CD4-positive, alpha-beta T cell treated with Interleukin-12 subunit alpha and Interleukin-12 subunit beta, for 1 hour (primary cell): ENCODE measurements at regions not wholly inside any gene's neighbourhood (a gene's known extent, or its start where the extent isn't known, plus 50 kb on each side); places are given as distances from the start of the nearest gene placed in this dataset.
"Not testable (repeated sequence)": the region's sequence is repeated elsewhere in the genome, so short reads cannot be mapped to it uniquely, and the experiment has no call there.

Experiments used
- DNase-seq: peaks from one replicate; pipeline ENCODE4 v3.0.0-alpha.2; 2020

DNA sequence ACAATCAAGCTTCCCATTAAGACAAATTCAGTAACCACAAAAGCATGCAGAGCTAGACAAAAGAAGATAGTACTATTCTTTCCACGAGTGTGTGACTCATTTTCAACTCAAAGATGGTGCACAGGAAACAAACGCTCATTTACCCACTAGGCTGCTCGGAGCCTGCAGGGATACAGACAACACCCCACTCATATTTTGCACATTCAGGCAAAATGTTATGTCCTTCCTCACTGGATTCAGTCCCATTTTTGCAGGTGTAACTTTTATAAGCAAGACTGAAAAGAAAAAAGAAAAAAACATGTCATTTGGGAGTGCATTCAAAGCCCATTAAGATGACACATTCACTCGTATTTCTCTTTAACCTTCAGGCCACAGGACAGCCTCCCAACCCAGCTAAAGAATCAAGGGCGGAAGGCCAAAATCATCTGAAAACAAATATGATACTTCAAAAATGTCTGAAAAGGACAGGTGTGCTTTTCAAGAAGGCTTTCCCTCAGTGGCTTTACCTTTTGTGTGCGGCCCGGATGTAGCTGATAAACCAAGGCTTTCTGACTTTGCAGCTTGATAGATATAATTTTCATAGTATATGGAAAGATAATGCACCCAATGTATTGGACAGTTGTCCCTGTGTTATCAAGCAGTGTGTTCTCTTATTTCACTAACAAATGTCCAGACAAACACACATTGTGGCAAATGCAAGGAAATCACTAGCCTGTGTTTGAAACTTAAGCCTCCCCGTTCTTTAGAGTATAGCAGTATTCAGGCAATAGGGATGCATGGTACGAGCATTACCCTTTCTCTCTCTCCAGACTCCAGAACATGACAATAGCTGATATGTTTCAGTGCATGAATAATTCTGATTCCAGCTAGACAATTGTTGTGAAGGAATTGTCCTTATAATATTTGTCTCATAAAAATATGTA is 147.8 kb upstream of the KRR1 start:
- no peak for DNase-seq

DNA sequence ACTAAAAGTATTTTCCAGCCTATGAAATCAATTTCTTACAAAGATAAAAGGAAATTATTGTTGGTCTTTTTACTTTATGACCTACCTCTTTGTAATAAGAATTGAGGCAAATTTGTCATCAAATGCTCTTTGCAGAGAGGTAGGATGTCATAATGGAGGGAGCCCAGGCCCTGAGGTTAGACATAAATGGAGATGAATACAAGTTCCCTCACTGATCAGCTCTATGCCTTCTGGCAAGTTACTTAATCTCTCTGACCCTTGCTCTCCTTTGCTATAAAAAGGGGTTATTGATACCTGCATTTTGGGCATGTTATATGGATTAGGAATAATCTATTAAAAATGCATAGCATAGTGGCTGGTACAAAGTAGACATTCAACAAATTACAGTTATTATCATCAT is 146.9 kb upstream of the KRR1 start:
- no peak for DNase-seq

- DNase-seq = no peak
Measured at GRCh38 chr12:75657831-75658230, 146.4 kb upstream of the KRR1 start.

- not testable (repeated sequence) for DNase-seq
Measured at GRCh38 chr12:75657354-75657753, 145.9 kb upstream of the KRR1 start.

DNA sequence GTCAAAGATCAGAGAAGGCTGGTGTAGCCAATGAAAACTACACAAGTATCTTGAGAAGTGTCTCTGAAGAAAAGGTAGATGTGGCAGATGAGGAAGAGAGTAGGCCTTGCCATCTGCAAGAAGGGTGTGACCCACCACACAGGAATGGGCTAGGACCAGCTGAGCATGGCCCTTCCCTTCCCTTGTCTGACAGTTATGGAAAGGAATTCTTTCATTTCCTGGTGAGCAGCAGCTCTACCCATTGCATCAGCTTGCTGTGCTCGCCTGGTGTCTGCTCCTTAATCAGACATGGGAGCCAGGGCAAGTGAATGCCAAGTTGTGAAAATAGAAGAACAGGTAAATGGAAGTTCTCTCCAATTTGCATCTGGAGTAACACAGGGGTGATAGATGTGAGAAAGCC is 145.2 kb upstream of the KRR1 start:
- DNase-seq = no peak

- DNase-seq = no peak
Measured at GRCh38 chr12:75656210-75656609, 144.8 kb upstream of the KRR1 start.

DNA sequence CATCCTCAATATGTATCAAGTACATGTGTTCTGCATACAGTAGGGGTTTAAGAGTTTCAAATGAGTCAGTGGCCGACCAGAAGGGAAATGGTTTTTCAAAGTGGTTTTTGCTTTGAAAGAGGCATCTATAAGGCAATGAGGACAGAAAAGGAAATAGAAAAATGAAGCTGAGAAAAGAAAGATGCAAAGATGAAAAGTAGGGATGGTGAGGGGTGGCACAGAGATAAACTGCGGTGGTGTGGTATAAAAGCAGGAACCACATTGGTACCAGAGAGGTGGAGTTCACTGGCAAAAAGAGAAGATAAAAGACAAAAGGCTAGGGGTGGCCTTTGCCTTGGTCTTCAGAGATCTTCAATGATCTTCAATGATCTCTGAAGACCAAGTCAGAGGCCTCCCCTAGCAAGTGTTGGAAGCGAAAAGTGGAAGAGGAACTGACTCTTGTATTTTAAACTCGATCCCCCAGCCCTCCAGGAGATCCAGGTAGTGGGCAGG is 144.0 kb upstream of the KRR1 start:
- DNase-seq = no peak

GRCh38 chr12:75651342-75651695 is 139.9 kb upstream of the KRR1 start:
- DNase-seq = no peak

DNA sequence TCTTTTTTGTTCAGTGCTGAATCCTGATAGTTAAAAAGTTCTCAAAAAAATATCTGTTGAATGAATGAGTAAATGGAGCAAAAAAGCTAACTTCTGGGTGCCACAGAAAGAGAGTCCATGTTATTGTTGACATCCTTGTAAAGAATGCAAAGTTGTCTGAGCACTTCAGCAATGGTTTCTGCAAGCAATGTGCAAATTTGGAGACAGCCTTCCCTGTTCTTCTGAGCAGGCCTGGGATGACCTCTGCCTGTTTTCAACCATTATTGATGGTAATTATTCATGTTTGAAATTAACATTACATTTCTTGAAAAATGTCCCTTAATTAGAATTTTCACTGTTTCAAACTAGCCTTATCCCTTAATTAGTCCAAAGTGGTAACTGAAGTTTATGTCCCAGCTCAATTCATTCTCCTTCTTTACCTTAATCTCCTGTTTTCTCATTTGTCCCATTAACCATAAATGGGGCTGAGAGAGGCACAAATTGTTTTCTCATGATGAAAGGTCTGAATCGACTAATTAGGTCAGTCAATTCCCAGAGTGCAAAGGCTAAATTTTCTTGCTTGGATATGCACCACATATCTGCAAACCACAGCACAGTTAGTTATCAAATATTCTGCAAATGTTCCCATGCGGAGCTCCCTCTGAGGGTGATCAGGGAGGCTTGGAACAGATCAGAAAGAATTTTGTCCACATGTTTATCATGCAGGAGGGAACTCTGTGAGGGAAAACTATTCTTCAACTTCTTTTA is 139.4 kb upstream of the KRR1 start:
- DNase-seq = no peak

DNA sequence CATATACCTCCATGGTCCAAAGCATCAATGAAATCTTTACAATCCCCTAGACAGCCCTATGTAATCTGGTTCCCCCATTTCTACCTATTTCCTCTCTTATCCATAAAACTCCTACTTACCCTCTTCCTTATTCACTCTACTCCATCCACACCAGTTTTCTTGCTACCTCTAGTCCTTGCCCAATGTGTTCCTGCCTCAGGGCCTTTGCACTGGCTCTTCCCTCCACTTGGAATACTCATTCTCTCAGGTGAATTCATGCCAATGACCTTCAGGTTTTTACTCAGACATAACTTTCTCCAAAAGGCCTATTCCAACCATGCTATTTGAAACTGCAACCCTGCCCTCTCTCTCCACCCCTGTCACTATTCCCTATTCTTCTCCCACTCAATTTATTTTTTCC is 138.7 kb upstream of the KRR1 start:
- DNase-seq = no peak

- no peak for DNase-seq
Measured at GRCh38 chr12:75648856-75649255, 137.4 kb upstream of the KRR1 start.

GRCh38 chr12:75646329-75647210 is 135.2 kb upstream of the KRR1 start:
- no peak for DNase-seq

- DNase-seq = no peak
Measured at GRCh38 chr12:75644472-75645072, 133.2 kb upstream of the KRR1 start.

- not testable (repeated sequence) for DNase-seq
Measured at GRCh38 chr12:75643119-75643518, 131.7 kb upstream of the KRR1 start.

DNA sequence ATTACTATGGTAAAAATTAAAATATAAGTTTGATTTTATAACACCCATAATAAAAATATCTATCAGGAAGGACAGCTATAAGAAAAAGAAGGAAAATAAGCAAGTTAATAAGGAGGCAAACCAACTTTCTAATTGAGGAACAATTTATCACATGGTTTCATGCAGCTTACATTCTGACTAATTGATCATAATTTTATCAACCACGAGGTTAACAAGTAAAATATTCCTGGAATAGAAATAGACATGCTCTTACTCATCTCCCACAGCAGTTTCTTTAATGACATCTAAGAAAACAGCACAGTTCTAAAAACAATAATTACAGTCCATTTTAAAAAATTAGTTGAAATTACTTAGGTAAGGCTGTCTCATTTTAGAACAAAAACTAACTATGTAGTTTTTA is 130.8 kb upstream of the KRR1 start:
- no peak for DNase-seq

DNA sequence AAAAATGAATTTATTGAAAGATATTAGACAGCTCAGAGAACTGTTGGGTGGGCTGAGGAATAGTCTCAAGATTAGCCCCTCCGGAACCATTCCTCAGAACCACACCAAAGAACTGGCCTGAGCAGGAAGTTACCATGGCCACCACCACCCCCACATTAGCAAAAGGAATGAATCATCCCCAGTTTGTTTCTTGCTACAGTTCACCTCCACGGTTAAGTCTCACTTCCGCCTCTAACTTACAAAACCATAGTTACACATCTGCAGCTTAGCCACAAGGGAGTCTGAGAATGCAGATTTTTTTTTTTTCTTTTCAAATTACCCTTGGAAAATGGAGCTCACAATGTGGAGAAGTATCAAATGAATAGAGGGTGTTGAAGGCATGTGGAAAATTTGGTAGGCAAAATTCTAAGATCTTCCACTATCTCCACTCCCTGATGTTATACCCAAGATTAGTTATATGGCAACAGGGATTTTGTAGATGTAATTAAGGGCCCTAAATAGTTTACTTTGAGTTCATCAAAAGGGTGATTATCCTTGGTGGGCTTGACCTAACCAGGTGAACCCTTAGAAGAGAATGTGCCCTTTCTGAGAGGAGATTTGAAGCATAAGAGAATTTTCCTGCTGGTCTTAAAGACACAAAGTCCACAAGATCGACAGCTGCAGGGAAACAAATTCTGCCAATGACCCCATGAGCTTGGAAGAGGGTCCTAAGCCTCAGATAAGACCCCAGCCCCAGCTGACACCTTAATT is 129.8 kb upstream of the KRR1 start:
- peak; percentile 25 for DNase-seq

DNA sequence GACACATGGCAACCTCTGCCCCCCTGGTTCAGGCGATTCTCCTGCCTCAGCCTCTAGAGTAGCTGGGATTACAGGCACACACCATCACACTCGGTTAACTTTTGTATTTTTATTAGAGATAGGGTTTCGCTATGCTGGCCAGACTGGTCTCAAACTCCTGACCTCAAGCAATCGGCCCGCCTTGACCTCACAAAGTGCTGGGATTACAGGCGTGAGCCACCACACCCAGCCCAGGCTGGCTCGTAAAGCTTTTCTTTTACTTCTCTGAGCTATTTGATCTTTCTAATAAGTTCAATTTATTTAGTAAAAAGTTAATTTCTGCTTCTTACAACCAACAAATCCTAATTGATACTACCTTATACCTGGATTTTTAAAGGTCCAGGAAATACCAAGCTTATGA is 127.4 kb upstream of the KRR1 start:
- DNase-seq = no peak

DNA sequence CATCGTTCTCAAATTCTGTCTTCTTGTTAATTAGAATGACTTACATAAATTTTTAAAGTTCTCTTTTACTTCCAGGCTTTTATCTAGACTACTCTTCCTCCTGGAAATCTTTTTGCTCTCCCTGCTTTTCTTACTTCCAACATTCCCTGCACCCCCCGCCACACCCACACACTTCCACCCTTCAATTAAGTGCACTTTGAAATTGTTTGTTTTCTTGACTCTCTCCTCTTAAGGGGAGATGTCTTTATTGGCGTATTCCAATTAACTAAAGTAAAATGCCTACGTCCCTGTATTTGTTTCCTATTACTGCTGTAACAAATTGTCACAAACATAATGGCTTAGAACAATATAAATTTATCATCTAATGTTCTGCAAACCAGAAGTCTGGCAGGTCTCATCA is 125.2 kb upstream of the KRR1 start:
- no peak for DNase-seq

GRCh38 chr12:75635606-75636444 is 124.4 kb upstream of the KRR1 start:
- no peak for DNase-seq

- no peak for DNase-seq
Measured at GRCh38 chr12:75634244-75635222, 123.1 kb upstream of the KRR1 start.
